H9 (cell line): ENCODE measurements at regions not wholly inside any gene's neighbourhood (a gene's known extent, or its start where the extent isn't known, plus 50 kb on each side); places are given as distances from the start of the nearest gene placed in this dataset.
"Not testable (repeated sequence)": the region's sequence is repeated elsewhere in the genome, so short reads cannot be mapped to it uniquely, and the experiment has no call there.

Source experiments
- DNase-seq: peaks from one replicate; pipeline ENCODE4 v3.0.0-alpha.2; 2017
- H2AFZ ChIP-seq: one replicate; pipeline ENCODE4 v1.6.1; 2013; ENCODE audit warnings: mild to moderate bottlenecking, low read length, control low read depth, moderate library complexity
- H2AK5ac ChIP-seq: 2 replicates; pipeline ENCODE4 v1.6.1; 2013; ENCODE audit warnings: low read length, control low read depth, mixed read lengths; ENCODE audit not compliant: insufficient read length
- H2BK120ac ChIP-seq: one replicate; pipeline ENCODE4 v1.6.1; 2013; ENCODE audit warnings: low read depth, mild to moderate bottlenecking, low read length, control low read depth, inconsistent platforms; ENCODE audit not compliant: poor library complexity, severe bottlenecking
- H2BK12ac ChIP-seq: 2 replicates; pipeline ENCODE4 v1.6.1; 2013; ENCODE audit warnings: low read length, control low read depth, mixed read lengths, low read depth; ENCODE audit not compliant: insufficient read length
- H2BK15ac ChIP-seq: 2 replicates; pipeline ENCODE4 v1.6.1; 2013; ENCODE audit warnings: low read depth, low read length, control low read depth
- H2BK20ac ChIP-seq: one replicate; pipeline ENCODE4 v1.6.1; 2013; ENCODE audit warnings: low read depth, mild to moderate bottlenecking, low read length, control low read depth, inconsistent platforms; ENCODE audit not compliant: poor library complexity, severe bottlenecking
- H2BK5ac ChIP-seq: 2 replicates; pipeline ENCODE4 v1.6.1; 2013; ENCODE audit warnings: low read length, control low read depth, mixed read lengths; ENCODE audit not compliant: insufficient read length
- H3K14ac ChIP-seq: 2 replicates; pipeline ENCODE4 v1.6.1; 2013; ENCODE audit warnings: low read length, control low read depth; ENCODE audit not compliant: insufficient read depth
- H3K18ac ChIP-seq: 2 replicates; pipeline ENCODE4 v1.6.1; 2013; ENCODE audit warnings: low read depth, mild to moderate bottlenecking, mixed read lengths, low read length, control low read depth; ENCODE audit not compliant: insufficient read length
- H3K23ac ChIP-seq: 2 replicates; pipeline ENCODE4 v1.6.1; 2013; ENCODE audit warnings: low read length, control low read depth, mixed read lengths, low read depth; ENCODE audit not compliant: insufficient read length
- H3K23me2 ChIP-seq: 2 replicates; pipeline ENCODE4 v1.6.1; 2013; ENCODE audit warnings: low read depth, mild to moderate bottlenecking, mixed read lengths, low read length, control low read depth; ENCODE audit not compliant: insufficient read length, poor library complexity, severe bottlenecking
- H3K27ac ChIP-seq: 2 replicates; pipeline ENCODE4 v1.5.1; 2013; ENCODE audit warnings: low read length, control low read depth, mixed read lengths, low read depth; ENCODE audit not compliant: insufficient read length
- H3K27me3 ChIP-seq: 2 replicates; pipeline ENCODE4 v1.6.1; 2013; ENCODE audit warnings: low read length, control low read depth, inconsistent platforms; ENCODE audit not compliant: insufficient read depth
- H3K4ac ChIP-seq: 2 replicates; pipeline ENCODE4 v1.6.1; 2013; ENCODE audit warnings: low read depth, mild to moderate bottlenecking, control low read depth, inconsistent platforms, low read length, moderate library complexity
- H3K4me1 ChIP-seq: 2 replicates; pipeline ENCODE4 v1.6.1; 2013; ENCODE audit warnings: low read length, control low read depth, inconsistent platforms; ENCODE audit not compliant: insufficient read depth
- H3K4me2 ChIP-seq: 2 replicates; pipeline ENCODE4 v1.6.1; 2013; ENCODE audit warnings: low read length, control low read depth, mixed read lengths; ENCODE audit not compliant: insufficient read length, insufficient read depth
- H3K56ac ChIP-seq: 2 replicates; pipeline ENCODE4 v1.6.1; 2013; ENCODE audit warnings: low read depth, mild to moderate bottlenecking, mixed read lengths, low read length, control low read depth; ENCODE audit not compliant: insufficient read length
- H3K79me1 ChIP-seq: 2 replicates; pipeline ENCODE4 v1.6.1; 2013; ENCODE audit warnings: low read depth, mild to moderate bottlenecking, moderate library complexity, low read length, control low read depth, inconsistent platforms; ENCODE audit not compliant: insufficient read depth, poor library complexity, severe bottlenecking
- H3K79me2 ChIP-seq: 2 replicates; pipeline ENCODE4 v1.6.1; 2013; ENCODE audit warnings: low read length, control low read depth, inconsistent platforms; ENCODE audit not compliant: insufficient read depth
- H3K9ac ChIP-seq: 2 replicates; pipeline ENCODE4 v1.6.1; 2013; ENCODE audit warnings: low read length, control low read depth, mixed read lengths; ENCODE audit not compliant: insufficient read length; ENCODE audit errors: extremely low read depth
- H3K9me3 ChIP-seq: one replicate; pipeline ENCODE4 v1.6.1; 2013; ENCODE audit warnings: low read depth, low read length, inconsistent platforms; ENCODE audit not compliant: control insufficient read depth
- H3T11ph ChIP-seq: one replicate; pipeline ENCODE4 v1.6.1; 2013; ENCODE audit warnings: mild to moderate bottlenecking, low read length, control low read depth, inconsistent platforms
- H4K20me1 ChIP-seq: one replicate; pipeline ENCODE4 v1.6.1; 2013; ENCODE audit not compliant: control insufficient read depth, insufficient read length, insufficient read depth
- H4K5ac ChIP-seq: 2 replicates; pipeline ENCODE4 v1.6.1; 2013; ENCODE audit warnings: low read depth, mild to moderate bottlenecking, mixed read lengths, low read length, control low read depth; ENCODE audit not compliant: insufficient read length
- H4K8ac ChIP-seq: replicated peaks from 2 replicates; pipeline ENCODE4 v1.6.1; 2013; ENCODE audit warnings: low read length, control low read depth, mixed read lengths, low read depth; ENCODE audit not compliant: insufficient read length
- H4K91ac ChIP-seq: 2 replicates; pipeline ENCODE4 v1.6.1; 2013; ENCODE audit warnings: low read depth, mild to moderate bottlenecking, moderate library complexity, mixed read lengths, low read length, control low read depth; ENCODE audit not compliant: insufficient read length
- H3K27ac Mint-ChIP-seq, 3 experiments: 2 replicates in 2 of 3; 3 replicates in 1 of 3; pipeline ENCODE4 v1.8.0; 2020 to 2021; ENCODE audit warnings: mixed read lengths in 3 of 3, mild to moderate bottlenecking in 1 of 3, moderate library complexity in 1 of 3
- H3K27me3 Mint-ChIP-seq: 2 replicates; pipeline ENCODE4 v1.8.0; 2021; ENCODE audit warnings: low read depth, mild to moderate bottlenecking, moderate library complexity, mixed read lengths
- H3K36me3 Mint-ChIP-seq, 3 experiments: 2 replicates in 2 of 3; 3 replicates in 1 of 3; pipeline ENCODE4 v1.8.0; 2020 to 2021; ENCODE audit warnings: low read depth in 3 of 3, mixed read lengths in 3 of 3; ENCODE audit not compliant: insufficient read depth in 1 of 3
- H3K4me1 Mint-ChIP-seq, 2 experiments: 2 replicates each; pipeline ENCODE4 v1.8.0; 2020; ENCODE audit warnings: mixed read lengths in 2 of 2
- H3K4me3 Mint-ChIP-seq, 2 experiments: 2 replicates in 1 of 2; 3 replicates in 1 of 2; pipeline ENCODE4 v1.8.0; 2020 to 2021; ENCODE audit warnings: mild to moderate bottlenecking in 2 of 2, mixed read lengths in 2 of 2, moderate library complexity in 1 of 2
- H3K9me3 Mint-ChIP-seq, 2 experiments: 2 replicates in 1 of 2; 3 replicates in 1 of 2; pipeline ENCODE4 v1.8.0; 2020; ENCODE audit warnings: mild to moderate bottlenecking in 2 of 2, mixed read lengths in 2 of 2, moderate library complexity in 1 of 2
- WGBS: extraction: QIAGEN DNeasy Blood & Tissue Kit; methylation state at CpG from one replicate; pipeline ENCODE4 v1.1.7; 2013; ENCODE audit warnings: missing lambda C conversion rate, low lambda C conversion rate, mixed read lengths; ENCODE audit not compliant: insufficient read length; ENCODE audit errors: extremely low coverage; 5-methylcytosine and 5-hydroxymethylcytosine counted together

- DNase-seq, H3K14ac ChIP-seq: not testable (repeated sequence)
- H3K27ac Mint-ChIP-seq, result peak overlapping the region in 2 of 3 experiments; percentile 52 to 53; a peak in 2 of 7 replicates
Measured at GRCh38 chr11:89590008-89590632, 98.9 kb upstream of the NOX4 start.

DNA sequence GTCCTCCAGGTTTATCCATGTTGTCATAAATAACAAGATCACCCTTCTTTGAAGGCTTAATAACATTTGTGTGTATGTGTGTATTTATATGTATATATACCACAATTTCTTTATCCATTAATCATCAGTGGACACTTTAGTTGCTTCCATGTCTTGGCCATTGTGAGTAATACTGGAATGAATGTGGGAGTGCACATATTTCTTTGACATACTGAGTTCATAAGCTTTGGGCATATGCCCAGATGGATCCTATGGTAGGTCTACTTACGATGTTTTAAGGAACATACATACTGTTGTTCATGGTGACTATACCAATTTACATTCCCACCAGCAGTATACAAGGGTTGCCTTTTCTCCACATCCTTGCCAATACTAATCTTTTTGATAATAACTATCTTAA is 108.8 kb upstream of the TRIM77 start:
- not testable (repeated sequence) for H2BK120ac ChIP-seq, H3K4me1 ChIP-seq, H3K23me2 ChIP-seq, H3K14ac ChIP-seq, H3K23ac ChIP-seq, H3K79me2 ChIP-seq, H2AFZ ChIP-seq, H3K27ac ChIP-seq, H2AK5ac ChIP-seq, H3K18ac ChIP-seq, H3K56ac ChIP-seq, H3K27me3 ChIP-seq, H3K4me2 ChIP-seq, H4K20me1 ChIP-seq, DNase-seq, H2BK15ac ChIP-seq, H3K27ac Mint-ChIP-seq, H3K27me3 Mint-ChIP-seq, H2BK20ac ChIP-seq, H3K4me3 Mint-ChIP-seq, H3K9me3 ChIP-seq, H4K8ac ChIP-seq, H3K4ac ChIP-seq, H4K5ac ChIP-seq, H3T11ph ChIP-seq, H3K9ac ChIP-seq, H3K79me1 ChIP-seq, H2BK12ac ChIP-seq, H2BK5ac ChIP-seq, H4K91ac ChIP-seq
- Mint-ChIP-seq H3K9me3 (peaks cover 8 to 15% of the 10 kb centered on the region in 2 experiments; a peak in 4 of 5 replicates), H3K36me3 (peaks cover 2 to 15% (median 4%) of the 10 kb centered on the region in 3 experiments; a peak in 5 of 7 replicates), H3K4me1 (peaks cover 14 to 20% of the 10 kb centered on the region in 2 experiments)
- WGBS, result no CpG with 5 or more reads among the region's 1 CpG

More at GRCh38 chr11:89590008-89590632, 98.9 kb upstream of the NOX4 start:
- H3K79me2 ChIP-seq, H2BK120ac ChIP-seq, H2AK5ac ChIP-seq, H3K18ac ChIP-seq, H3K4me3 Mint-ChIP-seq, H3K23me2 ChIP-seq, H2BK5ac ChIP-seq, H3K27me3 Mint-ChIP-seq, H3K23ac ChIP-seq, H4K8ac ChIP-seq, H2AFZ ChIP-seq, H2BK20ac ChIP-seq, H3K56ac ChIP-seq, H3K9me3 Mint-ChIP-seq, H3K79me1 ChIP-seq, H3K9ac ChIP-seq, H3K4me1 Mint-ChIP-seq, H3K4me1 ChIP-seq, H3K4ac ChIP-seq, H3K4me2 ChIP-seq, H3K27ac ChIP-seq, H3K27me3 ChIP-seq, H3T11ph ChIP-seq, H3K36me3 Mint-ChIP-seq, H2BK15ac ChIP-seq, H2BK12ac ChIP-seq, H4K20me1 ChIP-seq, H3K9me3 ChIP-seq, H4K5ac ChIP-seq, H4K91ac ChIP-seq: not testable (repeated sequence)
- no CpG with 5 or more reads among the region's 5 CpGs for WGBS
